Gastroesophageal sphincter (tissue), 4 donors: ENCODE measurements at regions not wholly inside any gene's neighbourhood (a gene's known extent, or its start where the extent isn't known, plus 50 kb on each side); places are given as distances from the start of the nearest gene placed in this dataset.
"Not testable (repeated sequence)": the region's sequence is repeated elsewhere in the genome, so short reads cannot be mapped to it uniquely, and the experiment has no call there.

Source experiments
- ATAC-seq: fragments of 150-250 bp; one replicate; pipeline ENCODE4 v1.9.1; 2016; ENCODE audit warnings: mild to moderate bottlenecking, moderate library complexity
- H3K27ac ChIP-seq, 4 donors: fragments of 200-600 bp; sonication (generic) in 3 of 4; 1 replicate in 3 of 4; 2 replicates in 1 of 4; pipeline ENCODE4 v1.5.1; 2016 to 2019
- H3K27me3 ChIP-seq: fragments of 200-600 bp; sonication (generic); one replicate; pipeline ENCODE4 v1.5.1; 2019
- H3K36me3 ChIP-seq, 2 donors: fragments of 200-600 bp; sonication (generic); one replicate each; pipeline ENCODE4 v1.5.1; 2019; ENCODE audit warnings: control low read depth in 1 of 2
- H3K4me1 ChIP-seq, 3 donors: fragments of 200-600 bp; sonication (generic); 1 replicate in 2 of 3; 2 replicates in 1 of 3; pipeline ENCODE4 v1.5.1; 2016 to 2019; ENCODE audit warnings: control low read depth in 2 of 3
- H3K4me3 ChIP-seq, 2 donors: fragments of 200-600 bp; sonication (generic); one replicate each; pipeline ENCODE4 v1.5.1; 2019; ENCODE audit warnings: mild to moderate bottlenecking in 1 of 2, moderate library complexity in 1 of 2
- H3K9me3 ChIP-seq, 3 donors: fragments of 200-600 bp; sonication (generic); one replicate each; pipeline ENCODE4 v1.5.1; 2017 to 2019; ENCODE audit warnings: control low read depth in 2 of 3
- EP300 ChIP-seq: sonication (generic); formaldehyde crosslinking; IDR thresholded peaks from one replicate; pipeline ENCODE4 v1.6.1; 2017; ENCODE audit warnings: antibody characterized with exemption, mild to moderate bottlenecking
- POLR2A ChIP-seq, 2 donors: fragments of 450-650 bp; IDR thresholded peaks; one replicate each; pipeline ENCODE4 v1.6.1; 2017; ENCODE audit warnings: antibody characterized with exemption in 2 of 2, mild to moderate bottlenecking in 2 of 2, moderate library complexity in 1 of 2
- POLR2AphosphoS5 ChIP-seq: sonication (generic); formaldehyde crosslinking; IDR thresholded peaks from one replicate; pipeline ENCODE4 v1.6.1; 2017; ENCODE audit warnings: antibody characterized with exemption
- whole genome bisulfite sequencing, 2 donors: methylation state at CpG; one replicate each; pipeline ENCODE4 v1.1.5; 2018; ENCODE audit warnings: low coverage in 1 of 2; 5-methylcytosine and 5-hydroxymethylcytosine counted together
- TF ChIP-seq, protein P1 (sequence below), 4 experiments: fragments of 200-600 bp in 2 of 4; fragments of 450-650 bp in 2 of 4; sonication (generic) in 1 of 4; IDR thresholded peaks; one replicate each; pipeline ENCODE4 v1.5.1; 2017 to 2019; ENCODE audit warnings: antibody characterized with exemption in 4 of 4, mild to moderate bottlenecking in 2 of 4, moderate library complexity in 2 of 4

- not testable (repeated sequence) for H3K4me1 ChIP-seq, H3K27ac ChIP-seq, H3K4me3 ChIP-seq, H3K36me3 ChIP-seq, ATAC-seq, H3K27me3 ChIP-seq, H3K9me3 ChIP-seq
- 92 to 100% methylated on average over 2 to 4 of the region's 6 CpGs for WGBS, 2 donors
These were observed 52.6 kb upstream of the KIF26B start for GRCh38 chr1:245102149-245102548.

GRCh38 chr1:245099401-245099800, 55.4 kb upstream of the KIF26B start:
- TF ChIP-seq, protein P1, sequence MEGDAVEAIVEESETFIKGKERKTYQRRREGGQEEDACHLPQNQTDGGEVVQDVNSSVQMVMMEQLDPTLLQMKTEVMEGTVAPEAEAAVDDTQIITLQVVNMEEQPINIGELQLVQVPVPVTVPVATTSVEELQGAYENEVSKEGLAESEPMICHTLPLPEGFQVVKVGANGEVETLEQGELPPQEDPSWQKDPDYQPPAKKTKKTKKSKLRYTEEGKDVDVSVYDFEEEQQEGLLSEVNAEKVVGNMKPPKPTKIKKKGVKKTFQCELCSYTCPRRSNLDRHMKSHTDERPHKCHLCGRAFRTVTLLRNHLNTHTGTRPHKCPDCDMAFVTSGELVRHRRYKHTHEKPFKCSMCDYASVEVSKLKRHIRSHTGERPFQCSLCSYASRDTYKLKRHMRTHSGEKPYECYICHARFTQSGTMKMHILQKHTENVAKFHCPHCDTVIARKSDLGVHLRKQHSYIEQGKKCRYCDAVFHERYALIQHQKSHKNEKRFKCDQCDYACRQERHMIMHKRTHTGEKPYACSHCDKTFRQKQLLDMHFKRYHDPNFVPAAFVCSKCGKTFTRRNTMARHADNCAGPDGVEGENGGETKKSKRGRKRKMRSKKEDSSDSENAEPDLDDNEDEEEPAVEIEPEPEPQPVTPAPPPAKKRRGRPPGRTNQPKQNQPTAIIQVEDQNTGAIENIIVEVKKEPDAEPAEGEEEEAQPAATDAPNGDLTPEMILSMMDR (IDR thresholded peaks at IDR 0.05) = no peak
- TF ChIP-seq POLR2A (IDR thresholded peaks at IDR 0.05) (no peak), EP300 (no peak), POLR2AphosphoS5 (no peak)
- WGBS, 2 donors = 56 to 58% methylated on average over 1 to 4 of the region's 8 CpGs
- ATAC-seq = no peak
- Histone ChIP-seq H3K9me3 (no peaks in the 10 kb centered on the region), H3K36me3 (no peaks in the 10 kb centered on the region), H3K4me1 (no peaks in the 10 kb centered on the region), H3K27ac (no peak overlapping the region), H3K4me3 (no peak overlapping the region), H3K27me3 (no peaks in the 10 kb centered on the region)

DNA sequence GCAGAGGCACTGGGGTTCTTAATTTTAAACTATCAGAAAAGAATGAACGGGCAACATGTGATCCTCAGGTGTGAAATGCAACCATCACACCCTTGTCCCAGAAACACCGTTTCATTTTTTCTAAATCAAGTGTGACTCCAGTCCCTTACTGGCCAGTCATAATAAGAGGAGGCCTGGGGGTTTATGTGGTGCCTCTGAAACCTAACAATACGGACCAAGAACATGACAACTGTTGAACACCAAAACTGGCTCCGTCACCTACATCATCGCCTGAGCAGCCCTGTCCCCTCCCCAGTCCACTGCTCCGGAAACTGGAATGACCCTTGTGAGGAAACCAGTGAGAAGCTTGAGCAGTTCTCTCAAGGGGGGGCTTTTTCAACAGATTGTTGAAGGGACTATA, 55.9 kb upstream of the KIF26B start:
- 96 to 98% methylated on average over 4 to 5 of the region's 6 CpGs for WGBS, 2 donors
- Histone ChIP-seq H3K27me3 (no peaks in the 10 kb centered on the region), H3K36me3 (no peaks in the 10 kb centered on the region), H3K27ac (no peak overlapping the region), H3K4me1 (no peaks in the 10 kb centered on the region), H3K4me3 (no peak overlapping the region), H3K9me3 (no peaks in the 10 kb centered on the region)
- TF ChIP-seq EP300 (no peak), POLR2AphosphoS5 (no peak), POLR2A (IDR thresholded peaks at IDR 0.05) (no peak)
- TF ChIP-seq, protein P1 (IDR thresholded peaks at IDR 0.05) = no peak
- ATAC-seq = no peak

DNA sequence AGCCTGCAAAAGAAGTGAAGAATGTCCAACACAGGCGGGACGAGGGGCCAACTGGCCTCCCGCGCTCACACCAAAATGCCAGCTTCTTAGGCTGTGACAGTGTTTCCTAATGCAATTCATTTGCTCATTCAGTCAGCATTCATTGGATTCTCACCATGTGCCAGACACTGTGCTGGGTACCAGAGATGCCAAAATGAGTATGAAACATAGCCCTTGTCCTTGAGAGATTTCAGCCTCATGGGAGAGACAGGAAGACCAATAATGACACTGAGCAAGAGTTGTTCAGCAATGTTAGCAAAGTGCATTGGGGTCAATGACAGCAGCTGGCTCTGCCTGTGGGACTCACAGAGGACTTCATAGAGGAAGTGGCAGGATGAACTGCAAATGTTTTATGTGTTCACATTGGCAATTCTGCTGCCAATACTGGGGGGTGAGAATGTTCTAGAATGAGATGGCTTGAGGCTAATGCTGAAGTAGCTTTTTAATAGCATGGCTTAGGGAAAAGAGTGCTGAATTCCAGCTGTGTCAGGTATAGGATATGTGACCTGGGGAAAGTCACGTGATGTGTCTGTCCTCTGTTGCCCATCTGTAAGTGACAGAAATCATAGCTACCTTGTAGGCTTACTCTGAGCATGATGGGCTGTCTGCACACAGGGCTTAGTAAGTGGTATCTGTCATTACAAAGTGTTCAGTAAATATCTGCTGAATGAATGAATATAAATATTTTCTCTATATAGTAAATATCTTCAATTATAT, 58.3 kb upstream of the KIF26B start:
- H3K9me3 ChIP-seq = no peaks in the 10 kb centered on the region
- ATAC-seq = no peak
- no peaks in the 10 kb centered on the region for H3K4me1 ChIP-seq
- peaks cover 0 to 4% of the 10 kb centered on the region in 2 donors for H3K36me3 ChIP-seq
- TF ChIP-seq, protein P1 (IDR thresholded peaks at IDR 0.05) = no peak
- TF ChIP-seq POLR2A (IDR thresholded peaks at IDR 0.05) (no peak), EP300 (no peak), POLR2AphosphoS5 (no peak)
- 82 to 83% methylated on average over 5 of the region's 5 CpGs for WGBS, 2 donors
- H3K27ac ChIP-seq = no peak overlapping the region
- no peak overlapping the region for H3K4me3 ChIP-seq
- H3K27me3 ChIP-seq = no peaks in the 10 kb centered on the region

DNA sequence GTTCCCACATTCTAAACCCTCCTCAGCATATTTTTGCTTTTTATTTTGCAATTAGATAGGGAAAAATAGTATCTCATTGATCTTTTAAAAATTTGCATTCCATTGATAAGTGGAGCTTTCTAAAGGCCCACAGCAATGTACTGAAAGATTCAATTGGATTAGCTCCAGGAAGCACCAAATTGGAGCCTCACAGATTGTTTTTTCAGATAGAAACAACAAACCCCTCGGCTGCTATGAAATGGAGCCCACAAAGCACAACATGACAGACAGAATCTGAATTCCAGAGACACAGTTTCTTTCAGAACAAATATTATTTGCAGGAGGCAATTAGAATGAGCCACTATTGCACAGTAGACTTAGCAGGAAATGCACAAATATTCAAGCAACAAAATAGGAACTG, 58.9 kb upstream of the KIF26B start:
- WGBS, 2 donors = 50 to 67% methylated on average over 1 of the region's 1 CpG
- no peak overlapping the region for H3K4me3 ChIP-seq
- H3K36me3 ChIP-seq = peaks cover 0 to 9% of the 10 kb centered on the region in 2 donors
- H3K27ac ChIP-seq = no peak overlapping the region
- TF ChIP-seq, protein P1 (IDR thresholded peaks at IDR 0.05) = no peak
- no peak for TF ChIP-seq POLR2A (IDR thresholded peaks at IDR 0.05)
- no peak for TF ChIP-seq EP300
- TF ChIP-seq POLR2AphosphoS5 = no peak
- no peaks in the 10 kb centered on the region for H3K27me3 ChIP-seq
- H3K9me3 ChIP-seq = no peaks in the 10 kb centered on the region
- H3K4me1 ChIP-seq = no peaks in the 10 kb centered on the region
- no peak for ATAC-seq
